COR-L47 (cell line): ENCODE measurements at regions not wholly inside any gene's neighbourhood (a gene's known extent, or its start where the extent isn't known, plus 50 kb on each side); places are given as distances from the start of the nearest gene placed in this dataset.

ENCODE experiments used
- DNase-seq: peaks from one replicate; lab custom pipeline; 2025; lab: John Stamatoyannopoulos, UW

DNA sequence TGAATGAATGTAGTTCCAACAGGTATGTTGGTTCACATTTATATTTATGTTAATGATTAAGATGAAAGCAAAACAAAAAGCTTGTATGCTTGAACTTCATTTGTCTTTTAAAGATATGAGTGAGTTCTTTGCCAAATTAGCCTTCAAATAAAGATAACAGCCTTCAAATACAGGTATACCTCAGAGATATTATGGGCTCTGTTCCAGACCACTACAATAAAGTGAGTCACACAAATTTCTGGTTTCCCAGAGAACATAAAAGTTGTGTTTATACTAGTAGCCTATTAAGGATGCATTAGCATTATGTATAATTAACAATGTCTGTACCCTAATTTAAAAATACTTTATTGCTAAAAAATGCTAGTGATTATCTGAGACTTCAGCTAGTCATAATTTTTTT, 245.3 kb upstream of the MAN1A1 start:
- DNase-seq = no peak

DNA sequence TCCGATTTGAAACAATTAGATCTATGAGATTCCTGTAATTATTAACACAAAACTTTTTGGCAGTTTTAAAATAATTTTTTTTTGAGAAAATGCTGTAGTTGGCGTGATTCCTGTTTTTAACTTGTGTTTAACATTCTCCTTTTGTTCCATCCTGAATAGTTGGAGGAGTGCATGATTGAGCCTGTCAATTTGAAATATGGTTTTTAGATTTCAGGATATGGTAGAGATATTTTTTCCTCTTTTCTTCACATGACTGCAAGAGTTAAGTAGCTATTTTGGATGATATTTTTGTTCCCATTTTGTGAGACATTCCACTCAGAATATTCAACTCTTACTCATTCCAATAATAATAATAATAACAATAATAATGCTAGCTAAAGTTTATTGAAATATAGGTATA, 241.7 kb upstream of the MAN1A1 start:
- DNase-seq = no peak

DNA sequence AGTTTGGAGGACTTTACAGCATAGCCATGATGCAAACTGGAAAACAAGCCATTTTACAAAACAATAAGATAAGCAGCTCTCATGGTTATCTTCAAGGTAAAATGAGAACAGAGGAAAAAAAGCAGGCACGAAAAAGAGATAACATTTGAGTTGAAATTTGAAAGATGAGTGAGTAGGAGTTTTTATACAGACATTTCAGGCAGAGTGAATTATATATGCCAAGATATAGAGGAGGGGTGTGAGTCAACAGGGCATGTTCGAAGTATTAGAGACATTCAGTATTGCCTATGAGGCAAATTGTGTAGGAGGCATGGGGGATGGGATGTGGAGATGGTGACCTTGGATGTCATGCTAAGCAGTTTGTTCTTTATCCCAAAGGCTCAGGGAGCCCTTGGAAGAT, 240.5 kb upstream of the MAN1A1 start:
- DNase-seq = no peak

DNA sequence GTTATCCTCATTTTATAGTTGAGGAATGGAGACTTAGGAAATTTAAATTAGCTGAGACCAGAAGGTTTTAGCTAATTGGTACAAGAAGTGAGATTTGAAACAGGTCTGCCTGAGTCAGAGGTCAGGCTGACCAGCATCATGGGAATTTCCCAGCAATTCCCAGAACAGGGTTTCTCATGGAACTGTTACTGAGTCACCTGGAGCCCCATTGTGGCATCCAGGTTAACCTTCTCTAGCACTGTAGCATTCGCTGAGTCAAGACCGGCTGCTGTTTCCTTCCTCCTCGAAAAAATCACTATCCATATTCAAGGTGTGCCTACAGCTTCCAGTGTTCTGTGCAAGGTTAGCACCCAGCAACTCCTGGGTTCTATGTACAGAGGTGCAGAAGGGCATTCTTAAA, 238.0 kb upstream of the MAN1A1 start:
- DNase-seq = no peak

DNA sequence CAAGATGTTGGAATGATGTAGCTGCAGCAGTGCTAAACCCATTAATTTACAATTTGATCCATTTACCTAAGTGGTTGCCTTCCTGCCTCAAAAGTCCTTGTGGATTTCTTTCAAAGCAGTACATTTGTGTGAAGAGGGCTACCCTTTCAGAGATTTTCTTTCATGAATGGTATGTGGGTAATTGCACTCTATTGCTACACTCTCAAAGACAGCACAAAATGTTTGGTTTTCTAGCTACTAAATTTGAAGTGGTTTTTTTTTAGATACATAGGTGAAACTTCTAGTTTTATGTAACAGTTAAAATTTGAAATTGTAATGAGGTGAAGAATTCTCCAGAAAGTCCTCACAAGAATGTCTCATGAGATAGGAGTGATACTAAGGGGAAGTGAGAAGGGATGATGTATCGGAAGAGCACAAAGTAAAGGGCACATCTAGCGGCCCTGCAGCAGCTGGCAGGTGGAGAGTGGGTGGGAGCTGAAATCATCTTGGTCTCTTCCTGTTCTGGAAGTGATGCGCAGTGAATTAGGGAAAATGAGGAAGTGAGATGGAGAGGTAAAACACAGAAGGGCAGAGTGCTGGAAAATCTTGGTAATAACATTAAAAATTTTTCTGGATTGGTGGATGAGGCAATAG, 236.8 kb upstream of the MAN1A1 start:
- no peak for DNase-seq

DNA sequence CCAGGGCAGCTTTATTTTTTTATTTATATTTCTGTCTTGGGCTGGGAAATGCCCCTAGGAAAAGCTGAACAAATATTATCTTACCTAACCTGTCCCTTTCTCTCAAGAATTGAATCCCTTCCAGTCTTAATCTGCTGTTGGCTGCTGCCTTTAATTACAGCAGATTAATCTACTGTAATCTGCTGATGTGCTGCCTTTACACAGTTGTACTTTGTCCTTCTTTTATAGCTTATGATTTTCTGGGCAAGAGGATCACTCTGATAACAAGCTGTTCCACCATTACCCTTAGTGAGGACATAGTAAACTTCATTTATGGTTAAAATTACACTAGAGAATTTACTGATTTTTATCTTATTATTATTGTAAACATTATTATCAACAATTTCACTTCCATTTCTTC, 234.5 kb upstream of the MAN1A1 start:
- DNase-seq = no peak

DNA sequence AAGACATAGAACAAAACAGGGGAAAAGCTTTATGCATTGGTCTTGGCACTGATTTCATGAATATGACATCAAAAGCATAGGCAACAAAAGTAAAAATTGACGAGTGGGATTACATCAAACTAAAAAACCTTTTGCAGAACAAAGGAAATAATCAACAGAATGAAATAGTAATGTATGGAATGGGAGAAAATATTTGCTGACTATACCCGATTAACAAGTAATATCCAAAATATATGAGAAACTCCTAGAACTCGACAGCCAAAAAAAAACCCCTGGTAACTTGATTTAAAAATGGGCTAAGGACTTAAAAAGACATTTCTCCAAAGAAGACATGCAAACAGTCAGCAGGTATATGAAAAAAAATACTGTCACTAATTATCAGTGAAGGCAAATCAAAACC, 231.7 kb upstream of the MAN1A1 start:
- no peak for DNase-seq

DNA sequence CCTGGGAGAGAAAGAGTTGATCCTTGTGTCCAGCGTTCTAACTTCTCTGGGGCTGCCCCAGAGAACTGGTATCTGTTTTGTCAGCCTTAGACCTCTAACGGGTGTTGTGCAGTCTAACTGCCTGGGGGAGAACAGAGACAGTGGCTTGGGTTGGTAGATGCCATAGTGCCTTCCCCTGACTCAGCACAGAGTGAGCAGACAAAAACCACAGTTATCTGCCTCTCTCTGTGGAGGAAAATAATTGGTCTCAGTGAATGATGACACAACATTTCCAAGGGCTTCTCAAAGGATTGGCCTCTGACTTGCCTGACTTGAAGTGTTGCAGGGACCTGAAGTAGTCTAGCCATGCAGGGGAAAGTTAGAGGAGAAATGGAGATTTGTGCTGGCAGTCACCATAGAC, 226.2 kb upstream of the MAN1A1 start:
- no peak for DNase-seq

DNA sequence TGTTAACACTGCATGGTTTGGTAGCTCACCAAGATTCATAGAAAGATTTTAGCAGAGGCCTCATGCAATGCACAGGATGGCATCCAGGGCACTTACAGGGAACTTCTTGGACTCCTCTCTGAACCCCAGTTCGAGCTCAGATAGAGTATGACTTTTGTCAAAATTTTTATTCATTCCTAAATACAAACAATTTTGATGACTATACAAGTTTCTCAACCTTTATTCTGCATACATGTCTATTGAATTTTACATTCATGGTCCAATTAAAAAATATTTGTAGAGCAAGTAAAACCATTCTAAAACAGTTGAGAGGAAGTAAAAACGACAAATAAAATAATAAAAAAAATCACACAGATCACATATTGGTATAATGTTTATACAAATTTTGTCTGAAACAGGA, 219.0 kb upstream of the MAN1A1 start:
- DNase-seq = no peak

DNA sequence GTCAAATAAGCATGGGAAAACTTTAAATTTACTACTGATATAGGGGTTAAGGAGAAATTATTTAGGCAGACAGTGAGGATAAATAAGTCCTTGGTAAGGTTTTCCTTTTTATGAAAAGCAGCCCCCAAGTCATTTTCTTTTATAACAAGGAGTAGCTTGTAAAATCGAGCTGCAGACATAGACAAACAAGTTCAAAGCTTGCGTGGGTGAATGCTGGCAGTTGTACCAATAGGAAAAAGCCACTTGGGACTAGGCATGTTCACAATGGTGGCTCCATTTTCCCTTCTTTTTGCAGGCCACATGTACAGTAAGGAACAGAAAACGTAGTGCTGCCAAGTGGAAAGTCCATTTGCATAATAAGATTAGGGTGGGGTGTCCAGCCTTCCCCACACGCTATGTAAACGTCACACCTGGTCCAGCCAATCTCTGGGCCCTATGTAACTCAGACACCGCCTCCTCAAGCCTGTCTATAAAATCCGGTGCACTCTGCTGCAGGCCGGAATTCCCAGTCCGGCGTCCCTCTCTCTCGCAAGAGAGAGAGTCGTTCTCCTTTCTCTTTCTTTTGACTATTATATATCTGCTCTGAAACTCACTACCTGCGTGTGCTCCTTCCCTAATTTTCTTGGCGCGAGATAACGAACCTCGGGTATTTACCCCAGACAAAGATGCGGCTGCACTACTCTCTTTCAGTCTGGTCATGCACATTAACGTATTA, 217.1 kb upstream of the MAN1A1 start:
- no peak for DNase-seq

DNA sequence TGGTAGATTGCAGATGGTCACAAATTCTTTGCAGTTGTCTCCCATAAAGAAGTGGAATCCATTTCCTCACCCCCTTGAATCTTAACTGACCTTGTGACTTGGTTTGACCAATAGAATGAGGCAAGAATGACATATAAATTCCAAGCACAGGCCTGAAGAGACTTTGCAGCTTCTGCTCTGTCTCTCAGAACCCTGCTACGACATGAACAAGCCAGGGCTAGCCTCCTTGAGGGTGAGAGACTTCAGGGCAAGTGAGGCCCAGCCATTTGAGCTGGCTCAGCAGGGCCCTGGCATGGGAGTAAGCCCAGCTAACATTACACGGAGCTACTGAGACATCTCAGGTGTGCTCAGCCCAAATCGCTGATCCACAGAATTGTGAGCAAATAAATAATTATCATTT, 216.3 kb upstream of the MAN1A1 start:
- no peak for DNase-seq

DNA sequence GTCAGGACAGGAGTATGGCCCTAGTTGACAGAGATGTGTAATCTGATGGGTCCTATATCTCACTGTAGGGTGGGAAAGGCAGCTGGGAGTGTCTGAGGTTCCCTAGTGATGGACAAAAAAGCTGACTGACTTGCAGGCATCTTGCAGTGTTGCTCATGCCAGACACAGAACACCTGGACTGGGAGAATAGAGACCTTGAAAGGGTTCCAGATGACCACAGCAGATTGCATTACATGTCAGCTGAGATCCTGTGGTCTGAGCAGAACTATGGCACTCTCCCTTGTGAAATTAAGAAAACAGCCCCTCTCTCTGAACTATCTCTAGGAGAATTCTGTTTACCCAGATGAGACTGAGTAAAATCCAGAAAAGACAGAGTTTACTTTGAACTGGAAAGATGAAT, 212.6 kb upstream of the MAN1A1 start:
- DNase-seq = no peak

DNA sequence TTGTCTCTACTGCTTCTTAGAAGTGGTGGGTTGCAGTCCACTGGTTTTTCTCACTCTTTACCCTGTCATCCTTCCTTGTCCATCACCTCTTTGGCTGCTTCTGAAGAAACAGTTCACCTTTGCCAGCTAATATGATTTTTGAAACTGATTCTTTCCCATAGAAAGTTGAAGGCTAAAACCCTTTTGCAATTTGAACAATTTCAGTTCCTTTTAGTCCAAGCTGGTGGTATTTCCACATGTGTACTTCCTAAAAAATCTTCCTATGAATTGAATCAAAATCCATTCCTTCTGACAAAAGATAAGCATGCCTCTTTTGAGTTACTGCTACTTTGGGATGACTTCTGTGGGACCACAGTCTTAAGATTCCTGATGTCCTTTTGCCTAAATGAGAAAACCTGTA, 210.0 kb upstream of the MAN1A1 start:
- no peak for DNase-seq

DNA sequence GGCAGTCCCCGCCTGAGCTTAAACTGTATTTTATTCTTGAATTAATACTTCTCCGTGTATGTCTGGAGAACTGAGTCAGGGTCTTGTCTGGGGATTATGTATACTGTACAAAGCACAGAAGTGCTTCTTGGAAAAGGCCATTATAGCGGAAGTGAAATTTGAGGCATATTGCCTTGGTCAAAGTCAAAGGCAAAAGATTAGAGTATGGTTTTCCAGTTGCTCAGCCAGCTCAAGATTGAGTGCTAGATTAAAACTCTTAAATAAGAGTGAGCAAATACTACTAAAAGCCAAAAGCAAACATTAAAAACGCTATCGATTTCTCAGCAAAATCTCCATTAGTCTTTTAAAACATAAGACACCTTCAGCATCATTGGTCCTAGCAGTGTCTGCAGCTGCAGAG, 207.7 kb upstream of the MAN1A1 start:
- no peak for DNase-seq

DNA sequence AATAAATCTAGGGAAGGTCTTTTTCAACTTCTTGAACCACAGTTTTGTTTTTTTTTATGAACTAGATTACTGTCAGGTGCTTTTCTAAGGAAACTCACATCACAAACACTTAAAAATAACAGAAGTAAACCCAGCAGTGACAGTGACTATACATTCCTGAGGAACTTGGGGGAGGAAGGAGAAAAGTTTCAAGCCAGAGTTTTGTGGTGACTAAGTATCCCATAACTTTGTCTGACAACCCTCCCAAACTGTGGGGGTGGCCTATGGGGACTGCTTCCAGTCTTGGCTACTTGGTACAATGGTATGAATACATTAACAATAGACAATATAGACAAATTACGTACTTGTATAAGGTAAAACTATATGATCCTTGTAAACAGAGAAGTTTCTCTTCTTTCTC, 202.5 kb upstream of the MAN1A1 start:
- DNase-seq = no peak

DNA sequence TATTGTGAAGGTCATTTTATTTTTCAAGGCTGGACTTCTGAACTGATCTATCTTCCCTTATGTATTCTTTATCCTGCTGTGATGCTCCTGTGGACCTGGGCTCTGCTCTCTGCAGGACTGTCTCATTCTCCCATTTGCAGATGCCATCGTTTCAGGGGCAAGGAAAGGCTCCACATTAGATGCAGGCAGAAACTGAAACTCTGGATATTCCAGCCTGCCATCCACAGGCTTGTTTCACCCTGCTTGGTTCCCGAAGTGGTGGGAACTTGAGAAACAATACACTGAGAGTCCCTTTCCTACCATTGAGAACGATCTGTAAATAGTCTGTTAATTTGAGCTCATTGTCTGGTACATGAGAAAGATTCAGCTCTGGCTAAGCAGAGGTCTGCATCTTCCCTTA, 197.5 kb upstream of the MAN1A1 start:
- DNase-seq = no peak

DNA sequence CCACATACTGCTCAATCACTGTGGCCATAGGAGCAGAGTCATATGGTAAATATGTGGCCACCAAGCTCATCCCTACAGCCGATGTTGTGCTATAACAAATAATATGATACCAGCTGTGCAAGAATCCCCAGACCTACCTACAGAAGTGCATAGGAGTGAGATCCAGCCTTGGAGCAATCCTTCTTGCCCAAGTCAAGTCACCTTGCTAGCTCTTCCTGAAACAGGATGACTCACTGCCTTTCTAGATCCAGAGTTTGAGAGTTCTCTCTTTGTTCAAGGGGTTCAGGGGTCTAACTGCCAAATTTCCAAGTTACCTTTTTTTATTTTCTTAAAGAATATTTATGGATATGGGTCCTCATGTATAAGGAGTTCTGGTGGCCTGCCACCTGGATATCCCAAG, 195.7 kb upstream of the MAN1A1 start:
- no peak for DNase-seq

DNA sequence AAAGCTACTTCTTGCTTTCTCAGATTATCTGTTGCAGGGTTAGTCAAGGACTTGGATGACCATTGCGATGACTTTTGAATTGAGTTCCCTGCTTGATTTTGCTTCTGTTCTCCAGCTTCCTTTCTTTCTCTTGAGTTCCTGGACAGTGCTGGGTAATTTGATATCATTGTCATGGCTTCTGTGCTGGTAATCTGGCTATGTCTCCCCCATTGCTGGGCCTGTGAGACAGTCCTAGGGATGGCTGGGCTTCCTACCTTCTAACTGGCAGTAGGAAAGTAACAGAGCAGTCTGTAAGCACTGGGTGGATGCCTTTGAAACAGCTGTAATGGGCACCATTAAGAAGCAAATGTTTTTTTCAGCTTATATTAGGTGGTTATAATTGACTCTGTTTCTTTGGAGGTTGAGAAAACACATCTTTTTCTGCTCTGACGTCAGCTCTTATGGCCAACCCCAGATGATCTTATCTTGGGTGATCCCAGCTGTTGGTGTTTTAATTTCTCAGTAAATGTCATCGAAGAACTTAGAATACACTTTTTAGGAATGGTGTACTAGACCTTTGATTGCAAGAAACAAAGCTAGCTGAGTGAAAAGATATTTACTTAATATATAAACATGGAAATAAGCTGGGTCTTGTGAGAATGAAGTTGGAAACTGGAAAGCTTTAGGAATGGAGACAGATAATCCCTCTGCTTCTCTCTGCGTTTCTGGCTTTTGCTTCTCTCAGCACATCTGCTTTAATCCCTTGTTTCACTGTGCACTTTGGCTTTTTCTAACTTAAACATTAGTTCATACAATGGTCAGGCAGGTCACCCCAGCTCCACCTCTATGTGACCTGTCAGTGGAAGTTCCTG, 195.0 kb upstream of the MAN1A1 start:
- DNase-seq = no peak

DNA sequence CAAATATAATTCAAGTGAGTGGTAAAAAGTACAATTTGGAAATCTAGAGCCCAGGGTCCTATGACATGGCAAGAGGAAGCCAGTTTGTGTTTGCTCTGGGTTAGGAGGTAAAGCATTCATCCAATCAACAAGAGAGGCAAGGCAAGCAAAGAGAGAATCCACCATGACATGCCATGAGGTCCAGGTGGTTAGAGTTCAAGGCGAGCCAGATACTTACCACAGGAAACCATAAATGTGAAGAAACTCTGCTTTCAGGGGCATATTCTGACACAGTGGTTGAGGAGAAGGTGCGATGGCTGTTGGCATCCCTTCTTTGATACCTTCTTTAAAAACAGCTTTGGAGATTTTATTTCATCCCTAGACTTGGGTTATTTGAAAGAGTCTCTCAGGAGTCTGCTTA, 193.8 kb upstream of the MAN1A1 start:
- DNase-seq = no peak

DNA sequence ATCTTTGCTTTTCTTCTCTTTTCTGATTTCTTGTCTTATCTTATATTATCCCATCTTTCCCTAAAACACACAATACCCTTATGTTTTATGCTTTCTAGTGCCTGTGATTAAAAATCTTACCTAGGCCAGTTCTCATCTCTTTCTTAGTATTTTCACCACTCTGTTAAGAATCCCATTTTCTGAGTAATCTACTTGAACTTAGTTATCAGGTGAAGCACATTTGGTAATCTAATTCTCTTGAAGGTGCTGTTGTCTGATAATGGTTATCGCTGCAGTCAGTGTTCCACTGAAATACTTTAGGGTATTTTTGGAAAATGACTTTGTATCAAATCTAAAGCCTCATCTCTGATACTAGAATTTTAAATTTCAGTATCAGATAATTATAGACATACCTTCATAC, 192.5 kb upstream of the MAN1A1 start:
- no peak for DNase-seq

DNA sequence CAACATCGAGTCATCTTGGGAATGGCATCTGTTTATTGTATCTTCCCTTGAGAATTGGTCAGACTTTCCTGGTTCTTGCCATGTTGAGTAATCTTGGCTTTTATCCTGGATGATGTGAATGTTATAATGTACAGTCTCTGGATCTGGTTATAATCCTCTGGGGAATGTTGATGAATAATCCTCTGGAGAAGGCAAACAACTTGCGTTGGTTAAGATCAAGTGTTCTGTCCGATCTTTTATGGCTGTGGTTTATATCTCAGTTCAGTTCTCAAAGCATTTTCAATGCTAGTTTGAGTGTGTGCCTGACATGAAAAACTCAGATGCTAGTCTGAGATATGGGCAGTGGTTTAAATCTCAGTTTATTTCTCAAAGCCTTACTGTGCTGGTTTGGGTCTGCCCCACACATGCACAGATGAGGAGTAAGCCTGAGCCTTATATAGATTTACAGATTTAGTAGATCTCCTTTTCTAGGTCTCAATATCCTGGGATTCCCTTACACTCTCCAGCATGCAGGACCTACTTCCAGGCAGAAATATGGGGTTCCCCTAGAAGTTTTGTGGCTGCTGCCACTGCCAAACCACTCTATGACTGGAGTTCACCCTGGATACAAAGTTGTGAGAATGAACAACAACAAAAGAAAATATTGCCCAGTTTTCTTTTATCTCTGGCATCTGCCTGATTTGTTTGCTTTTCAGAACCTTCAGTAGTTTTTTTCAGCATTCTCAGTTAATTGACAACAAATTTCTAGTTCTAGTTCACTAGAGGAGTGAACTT, 191.8 kb upstream of the MAN1A1 start:
- DNase-seq = no peak

DNA sequence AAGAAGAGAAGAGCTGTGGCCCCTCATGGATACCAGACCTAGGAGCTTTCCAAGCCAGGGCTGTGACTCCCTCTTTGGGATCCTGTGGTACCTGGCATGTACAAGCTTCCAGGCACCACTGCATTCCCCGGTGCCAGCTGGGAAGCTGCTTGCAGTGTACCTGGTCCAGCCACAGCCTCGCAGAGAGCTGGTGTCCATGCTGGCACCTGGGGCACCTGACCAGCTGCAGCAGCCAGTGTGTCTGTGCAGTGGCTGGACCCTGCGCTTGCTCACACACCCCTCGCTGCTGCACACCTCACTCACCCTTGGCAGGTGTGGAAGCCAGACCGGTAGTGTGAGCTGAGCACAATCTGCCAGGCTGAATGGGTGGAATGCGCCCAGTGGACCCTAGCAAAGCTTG, 190.9 kb upstream of the MAN1A1 start:
- DNase-seq = no peak
